ENCODE measurements at regions not wholly inside any gene's neighbourhood (a gene's known extent, or its start where the extent isn't known, plus 50 kb on each side); places are given as distances from the start of the nearest gene placed in this dataset.
"Not testable (repeated sequence)": the region's sequence is repeated elsewhere in the genome, so short reads cannot be mapped to it uniquely, and the experiment has no call there.

DNA sequence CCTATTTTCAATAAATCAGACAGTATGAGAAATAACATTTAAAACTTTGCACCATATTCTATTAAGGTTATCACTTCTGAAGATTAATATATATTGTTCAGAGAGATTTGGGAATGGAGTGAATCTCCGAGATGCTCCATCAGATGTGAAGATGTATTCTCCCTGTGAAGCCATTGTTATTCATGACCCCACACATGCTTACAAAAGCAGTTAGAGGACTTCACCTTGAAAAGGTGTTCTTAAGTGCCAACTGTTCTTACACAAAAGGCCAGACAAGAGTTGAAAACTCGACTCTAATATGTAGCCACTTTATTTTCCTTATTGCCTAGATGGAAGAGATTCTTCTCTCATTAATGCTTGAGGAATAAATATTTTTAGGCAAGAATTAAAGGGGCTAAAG, 54.3 kb upstream of the NEIL3 start:
- DNase-seq: no peak

DNA sequence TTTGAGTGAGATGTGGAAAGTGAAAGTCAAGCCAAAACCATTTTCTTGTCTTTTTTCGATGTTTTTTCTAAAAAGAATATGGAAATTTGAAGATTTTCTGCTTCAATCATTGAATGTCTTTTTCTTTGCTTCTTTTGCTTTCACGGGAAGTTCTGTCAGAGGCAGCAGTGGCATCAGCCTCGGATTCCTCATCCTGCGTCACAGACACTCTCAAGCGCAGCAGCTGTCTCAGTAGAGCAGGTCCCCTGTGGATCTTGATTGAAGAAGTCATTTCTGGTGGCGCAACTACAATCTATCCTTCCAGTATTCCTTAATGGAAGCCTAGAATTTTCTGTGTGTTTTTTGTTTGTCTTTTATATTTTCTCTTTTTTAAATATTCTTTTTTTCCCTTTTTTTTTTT, 52.7 kb upstream of the NEIL3 start:
- no peak for DNase-seq

DNA sequence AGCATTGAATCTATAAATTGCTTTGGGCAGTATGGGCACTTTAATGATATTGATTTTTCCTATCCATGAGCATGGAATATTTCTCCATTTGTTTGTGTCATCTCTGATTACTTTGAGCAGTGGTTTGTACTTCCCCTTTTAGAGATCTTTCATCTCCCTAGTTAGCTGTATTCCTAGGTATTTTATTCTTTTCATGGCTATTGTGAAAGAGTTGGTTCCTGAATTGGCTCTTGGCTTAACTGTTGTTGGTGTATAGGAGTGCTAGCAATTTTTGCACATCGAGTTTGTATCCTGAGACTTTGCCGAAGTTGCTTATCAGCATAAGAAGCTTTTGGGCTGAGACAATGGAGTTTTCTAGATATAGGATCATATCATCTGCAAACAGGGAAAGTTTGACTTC, 50.2 kb upstream of the NEIL3 start:
- DNase-seq: not testable (repeated sequence)

Measured in stimulated activated naive CD4-positive, alpha-beta T cell treated with Interleukin-2 at 50 U/mL for 16 hours (primary cell).